Transverse colon (tissue), 4 donors: ENCODE measurements at regions not wholly inside any gene's neighbourhood (a gene's known extent, or its start where the extent isn't known, plus 50 kb on each side); places are given as distances from the start of the nearest gene placed in this dataset.

Experiments used
- DNase-seq: peaks from one replicate; pipeline ENCODE4 v3.0.0-alpha.2; 2019
- H3K27ac ChIP-seq, 4 donors: fragments of 200-600 bp; sonication (generic); 2 replicates each; pipeline ENCODE4 v1.5.1; 2016 to 2018; ENCODE audit warnings: inconsistent platforms in 4 of 4
- H3K27me3 ChIP-seq: fragments of 200-600 bp; sonication (generic); 2 replicates; pipeline ENCODE4 v1.5.1; 2017; ENCODE audit warnings: inconsistent platforms
- H3K36me3 ChIP-seq, 4 donors: fragments of 200-600 bp; sonication (generic); 2 replicates each; pipeline ENCODE4 v1.5.1; 2017 to 2019; ENCODE audit warnings: inconsistent platforms in 4 of 4
- H3K4me1 ChIP-seq, 4 donors: fragments of 200-600 bp; sonication (generic); 2 replicates each; pipeline ENCODE4 v1.5.1; 2017 to 2020; ENCODE audit warnings: inconsistent platforms in 4 of 4
- H3K4me3 ChIP-seq, 4 donors: fragments of 200-600 bp; sonication (generic); 1 replicate in 1 of 4; 2 replicates in 3 of 4; pipeline versions ENCODE4 v1.5.1 to v1.6.1; 2017 to 2019; ENCODE audit warnings: inconsistent platforms in 4 of 4
- H3K9me3 ChIP-seq, 2 donors: fragments of 200-600 bp; sonication (generic); 2 replicates each; pipeline ENCODE4 v1.5.1; 2017 to 2019; ENCODE audit warnings: inconsistent platforms in 2 of 2
- EP300 ChIP-seq: sonication (generic); formaldehyde crosslinking; IDR thresholded peaks from one replicate; pipeline ENCODE4 v1.6.1; 2017; ENCODE audit warnings: antibody characterized with exemption, low read depth
- POLR2A ChIP-seq: fragments of 450-650 bp; IDR thresholded peaks from one replicate; pipeline ENCODE4 v1.6.1; 2016; ENCODE audit warnings: antibody characterized with exemption, mild to moderate bottlenecking, moderate library complexity
- POLR2AphosphoS5 ChIP-seq, 3 donors: sonication (generic); formaldehyde crosslinking; IDR thresholded peaks; one replicate each; pipeline ENCODE4 v1.6.1; 2016; ENCODE audit warnings: antibody characterized with exemption in 3 of 3
- WGBS, 2 donors: methylation state at CpG; one replicate each; pipeline ENCODE4 v1.1.5; 2018; ENCODE audit warnings: low coverage in 1 of 2; 5-methylcytosine and 5-hydroxymethylcytosine counted together
- in situ Hi-C, 4 donors: fragments of 200-750 bp; cut with MboI; loops; one replicate each; pipeline versions ENCODE4 v1.15.0 to v1.15.1; 2017; ENCODE audit warnings: low sequenced_read_pairs in 3 of 4, low pct_ligation_motif_present in 1 of 4, low pct_unique_long_range_greater_than_20kb in 1 of 4
- intact Hi-C: fragments of 100-400 bp; cut with DNase I; formaldehyde crosslinking; loops from one replicate; pipeline ENCODE4 v1.15.1; 2023; ENCODE audit warnings: low total_unique reads
- TF ChIP-seq, protein P1 (sequence below), 5 experiments: fragments of 200-600 bp in 3 of 5; fragments of 450-650 bp in 2 of 5; sonication (generic) in 3 of 5; IDR thresholded peaks; 1 replicate in 2 of 5; 2 replicates in 3 of 5; pipeline ENCODE4 v1.5.1; 2016 to 2017; ENCODE audit warnings: antibody characterized with exemption in 5 of 5, inconsistent platforms in 3 of 5, mild to moderate bottlenecking in 2 of 5, moderate library complexity in 1 of 5

- Histone ChIP-seq H3K36me3 (no peaks in the 10 kb centered on the region), H3K4me1 (peaks cover 0 to 24% (median 18%) of the 10 kb centered on the region in 4 donors), H3K27me3 (peaks cover 4% of the 10 kb centered on the region), H3K27ac (no peak overlapping the region), H3K9me3 (no peaks in the 10 kb centered on the region), H3K4me3 (no peak overlapping the region)
- 79% methylated on average over 2 to 6 of the region's 6 CpGs for WGBS, 2 donors
- intact Hi-C loops: no loop called here
- TF ChIP-seq, protein P1, sequence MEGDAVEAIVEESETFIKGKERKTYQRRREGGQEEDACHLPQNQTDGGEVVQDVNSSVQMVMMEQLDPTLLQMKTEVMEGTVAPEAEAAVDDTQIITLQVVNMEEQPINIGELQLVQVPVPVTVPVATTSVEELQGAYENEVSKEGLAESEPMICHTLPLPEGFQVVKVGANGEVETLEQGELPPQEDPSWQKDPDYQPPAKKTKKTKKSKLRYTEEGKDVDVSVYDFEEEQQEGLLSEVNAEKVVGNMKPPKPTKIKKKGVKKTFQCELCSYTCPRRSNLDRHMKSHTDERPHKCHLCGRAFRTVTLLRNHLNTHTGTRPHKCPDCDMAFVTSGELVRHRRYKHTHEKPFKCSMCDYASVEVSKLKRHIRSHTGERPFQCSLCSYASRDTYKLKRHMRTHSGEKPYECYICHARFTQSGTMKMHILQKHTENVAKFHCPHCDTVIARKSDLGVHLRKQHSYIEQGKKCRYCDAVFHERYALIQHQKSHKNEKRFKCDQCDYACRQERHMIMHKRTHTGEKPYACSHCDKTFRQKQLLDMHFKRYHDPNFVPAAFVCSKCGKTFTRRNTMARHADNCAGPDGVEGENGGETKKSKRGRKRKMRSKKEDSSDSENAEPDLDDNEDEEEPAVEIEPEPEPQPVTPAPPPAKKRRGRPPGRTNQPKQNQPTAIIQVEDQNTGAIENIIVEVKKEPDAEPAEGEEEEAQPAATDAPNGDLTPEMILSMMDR (IDR thresholded peaks at IDR 0.05): no peak
- no peak for TF ChIP-seq POLR2A
- TF ChIP-seq POLR2AphosphoS5 (IDR thresholded peaks at IDR 0.05): no peak
- no peak for TF ChIP-seq EP300
- DNase-seq: no peak
- in situ Hi-C loops: no loop called here
Observed at GRCh38 chr17:36723459-36724025, 122.2 kb downstream of the MRM1 start.

DNA sequence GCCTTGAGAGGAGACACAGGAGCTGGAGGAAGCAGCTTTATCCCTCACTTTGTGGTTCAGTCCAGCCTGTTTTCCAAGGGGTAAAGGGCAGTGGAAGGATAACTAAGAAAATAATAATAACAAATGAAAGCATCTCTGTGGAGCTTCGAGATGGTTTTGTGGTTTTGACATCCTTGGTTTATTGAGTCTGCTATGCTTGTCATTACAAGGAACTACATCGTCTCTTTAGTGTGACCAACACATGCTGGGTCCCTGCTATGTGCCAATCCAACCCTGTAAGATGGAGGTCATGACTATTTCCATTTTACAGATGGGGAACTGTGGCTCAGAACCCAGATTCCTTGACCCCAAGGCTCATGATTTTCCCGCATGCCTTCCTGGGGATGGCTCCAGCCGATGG, 124.8 kb downstream of the MRM1 start:
- H3K36me3 ChIP-seq: no peaks in the 10 kb centered on the region
- DNase-seq: no peak
- peaks cover 0 to 18% (median 11%) of the 10 kb centered on the region in 4 donors for H3K4me1 ChIP-seq
- H3K27ac ChIP-seq: no peak overlapping the region
- in situ Hi-C loops: no loop called here
- no peaks in the 10 kb centered on the region for H3K9me3 ChIP-seq
- TF ChIP-seq EP300 (no peak), POLR2AphosphoS5 (IDR thresholded peaks at IDR 0.05) (no peak), POLR2A (no peak)
- intact Hi-C loops: no loop called here
- H3K27me3 ChIP-seq: peaks cover 30% of the 10 kb centered on the region
- 69 to 85% methylated on average over 2 to 4 of the region's 4 CpGs for WGBS, 2 donors
- no peak overlapping the region for H3K4me3 ChIP-seq

- H3K4me1 ChIP-seq: peaks cover 0 to 9% (median 5%) of the 10 kb centered on the region in 4 donors
- 81 to 96% methylated on average over 3 to 6 of the region's 8 CpGs for WGBS, 2 donors
- H3K9me3 ChIP-seq: no peaks in the 10 kb centered on the region
- DNase-seq: no peak
- TF ChIP-seq POLR2AphosphoS5 (IDR thresholded peaks at IDR 0.05) (no peak), EP300 (no peak), POLR2A (no peak)
- TF ChIP-seq, protein P1 (IDR thresholded peaks at IDR 0.05): no peak
- in situ Hi-C loops: no loop called here
- no peaks in the 10 kb centered on the region for H3K36me3 ChIP-seq
- intact Hi-C loops: no loop called here
- H3K4me3 ChIP-seq: no peak overlapping the region
- peaks cover 34% of the 10 kb centered on the region for H3K27me3 ChIP-seq
- H3K27ac ChIP-seq: no peak overlapping the region
Observed at GRCh38 chr17:36727052-36727451, 125.7 kb downstream of the MRM1 start.

GRCh38 chr17:36727577-36727976, 126.2 kb downstream of the MRM1 start:
- Histone ChIP-seq H3K9me3 (no peaks in the 10 kb centered on the region), H3K36me3 (no peaks in the 10 kb centered on the region), H3K4me3 (no peak overlapping the region), H3K4me1 (peaks cover 0 to 4% (median under 1%) of the 10 kb centered on the region in 4 donors), H3K27ac (no peak overlapping the region), H3K27me3 (peaks cover 34% of the 10 kb centered on the region)
- in situ Hi-C loops (no loop called here), intact Hi-C loops (no loop called here)
- no peak for TF ChIP-seq EP300
- TF ChIP-seq, protein P1 (IDR thresholded peaks at IDR 0.05): no peak
- no peak for TF ChIP-seq POLR2A
- TF ChIP-seq POLR2AphosphoS5 (IDR thresholded peaks at IDR 0.05): no peak
- no peak for DNase-seq
- WGBS, 2 donors: 30 to 44% methylated on average over 1 to 4 of the region's 4 CpGs
